Loucy (cell line): ENCODE measurements at regions not wholly inside any gene's neighbourhood (a gene's known extent, or its start where the extent isn't known, plus 50 kb on each side); places are given as distances from the start of the nearest gene placed in this dataset.

Experiments used
- H2AFZ ChIP-seq: fragments of 200-600 bp; sonication (generic); 2 replicates; pipeline ENCODE4 v1.6.0; 2016; ENCODE audit warnings: antibody characterized with exemption, mild to moderate bottlenecking, low read length, moderate library complexity
- H3F3A ChIP-seq: fragments of 200-600 bp; 2 replicates; pipeline ENCODE4 v1.6.0; 2016; ENCODE audit warnings: antibody characterized with exemption, low read depth, mild to moderate bottlenecking
- H3K27me3 ChIP-seq: fragments of 200-600 bp; sonication (generic); 2 replicates; pipeline ENCODE4 v1.6.1; 2014; ENCODE audit warnings: low read length, mild to moderate bottlenecking; ENCODE audit not compliant: insufficient read depth, poor library complexity, severe bottlenecking
- H3K36me3 ChIP-seq: fragments of 200-600 bp; sonication (generic); 2 replicates; pipeline ENCODE4 v1.6.1; 2016; ENCODE audit warnings: low read length; ENCODE audit not compliant: insufficient read depth
- H3K4me1 ChIP-seq: fragments of 200-600 bp; sonication (generic); 2 replicates; pipeline ENCODE4 v1.5.1; 2014; ENCODE audit warnings: low read length, mild to moderate bottlenecking; ENCODE audit not compliant: insufficient read depth, poor library complexity, severe bottlenecking
- H3K4me2 ChIP-seq: fragments of 200-600 bp; sonication (generic); 2 replicates; pipeline ENCODE4 v1.6.0; 2014; ENCODE audit warnings: antibody characterized with exemption, low read length, low read depth, mild to moderate bottlenecking; ENCODE audit not compliant: poor library complexity, severe bottlenecking
- H3K4me3 ChIP-seq: fragments of 200-600 bp; sonication (generic); 2 replicates; pipeline ENCODE4 v1.5.1; 2014; ENCODE audit warnings: low read length, mild to moderate bottlenecking, mixed read lengths; ENCODE audit not compliant: poor library complexity, severe bottlenecking
- H3K79me2 ChIP-seq: fragments of 200-600 bp; sonication (generic); 2 replicates; pipeline ENCODE4 v1.6.1; 2014; ENCODE audit warnings: low read length; ENCODE audit not compliant: insufficient read depth
- H3K9ac ChIP-seq: fragments of 200-600 bp; sonication (generic); 2 replicates; pipeline ENCODE4 v1.6.0; 2014; ENCODE audit warnings: mild to moderate bottlenecking, low read depth, low read length, moderate library complexity; ENCODE audit not compliant: poor library complexity, severe bottlenecking
- H3K9me2 ChIP-seq: fragments of 200-600 bp; sonication (generic); replicated peaks from 2 replicates; pipeline ENCODE4 v1.6.1; 2016; ENCODE audit warnings: low read depth, low read length, mixed read lengths
- H3K9me3 ChIP-seq: fragments of 200-600 bp; sonication (generic); 2 replicates; pipeline ENCODE4 v1.6.1; 2014; ENCODE audit warnings: mild to moderate bottlenecking, antibody characterized with exemption, low read length, low read depth; ENCODE audit not compliant: insufficient read depth
- H4K20me1 ChIP-seq: fragments of 200-600 bp; sonication (generic); 2 replicates; pipeline ENCODE4 v1.6.0; 2014; ENCODE audit warnings: antibody characterized with exemption, low read length, mild to moderate bottlenecking; ENCODE audit not compliant: insufficient read depth, poor library complexity, severe bottlenecking
- EZH2phosphoT487 ChIP-seq: fragments of 200-600 bp; IDR thresholded peaks from 2 replicates; pipeline ENCODE4 v1.6.1; 2018; ENCODE audit warnings: antibody characterized with exemption, mild to moderate bottlenecking, moderate library complexity, borderline replicate concordance
- TF ChIP-seq, protein P1 (sequence below): fragments of 200-600 bp; sonication (generic); conservative IDR thresholded peaks from 2 replicates; pipeline ENCODE4 v1.5.1; 2014; ENCODE audit warnings: mild to moderate bottlenecking, antibody characterized with exemption, low read length

DNA sequence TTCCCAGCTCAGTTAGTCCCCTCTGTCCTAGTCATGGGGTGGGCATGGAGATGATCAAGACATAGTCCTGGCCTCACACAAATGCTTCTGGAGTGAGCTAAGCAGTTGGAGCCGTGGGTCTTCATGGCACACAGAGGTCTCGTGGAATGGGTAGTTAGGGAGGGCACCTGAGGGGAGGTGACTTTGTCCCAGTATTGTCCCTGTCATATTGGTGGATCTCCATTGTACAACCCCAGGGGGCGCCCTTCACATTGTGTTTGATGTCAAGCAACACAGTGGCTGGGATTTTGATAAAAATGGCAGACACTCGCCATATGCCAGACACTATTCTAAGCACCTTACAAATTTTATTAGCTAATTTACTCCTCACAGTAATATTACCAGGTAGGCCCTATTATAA, 175.4 kb upstream of the LHX5 start:
- Histone ChIP-seq H3K27me3 (no peaks in the 10 kb centered on the region), H4K20me1 (no peaks in the 10 kb centered on the region), H3K9ac (no peak overlapping the region), H3F3A (no peaks in the 10 kb centered on the region), H3K79me2 (no peaks in the 10 kb centered on the region), H3K4me1 (no peaks in the 10 kb centered on the region), H3K9me3 (no peaks in the 10 kb centered on the region), H3K4me2 (no peak overlapping the region), H3K4me3 (no peak overlapping the region), H3K36me3 (no peaks in the 10 kb centered on the region), H3K9me2 (no peaks in the 10 kb centered on the region), H2AFZ (no peak overlapping the region)
- no peak for TF ChIP-seq EZH2phosphoT487
- TF ChIP-seq, protein P1, sequence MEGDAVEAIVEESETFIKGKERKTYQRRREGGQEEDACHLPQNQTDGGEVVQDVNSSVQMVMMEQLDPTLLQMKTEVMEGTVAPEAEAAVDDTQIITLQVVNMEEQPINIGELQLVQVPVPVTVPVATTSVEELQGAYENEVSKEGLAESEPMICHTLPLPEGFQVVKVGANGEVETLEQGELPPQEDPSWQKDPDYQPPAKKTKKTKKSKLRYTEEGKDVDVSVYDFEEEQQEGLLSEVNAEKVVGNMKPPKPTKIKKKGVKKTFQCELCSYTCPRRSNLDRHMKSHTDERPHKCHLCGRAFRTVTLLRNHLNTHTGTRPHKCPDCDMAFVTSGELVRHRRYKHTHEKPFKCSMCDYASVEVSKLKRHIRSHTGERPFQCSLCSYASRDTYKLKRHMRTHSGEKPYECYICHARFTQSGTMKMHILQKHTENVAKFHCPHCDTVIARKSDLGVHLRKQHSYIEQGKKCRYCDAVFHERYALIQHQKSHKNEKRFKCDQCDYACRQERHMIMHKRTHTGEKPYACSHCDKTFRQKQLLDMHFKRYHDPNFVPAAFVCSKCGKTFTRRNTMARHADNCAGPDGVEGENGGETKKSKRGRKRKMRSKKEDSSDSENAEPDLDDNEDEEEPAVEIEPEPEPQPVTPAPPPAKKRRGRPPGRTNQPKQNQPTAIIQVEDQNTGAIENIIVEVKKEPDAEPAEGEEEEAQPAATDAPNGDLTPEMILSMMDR: peak; percentile 39

DNA sequence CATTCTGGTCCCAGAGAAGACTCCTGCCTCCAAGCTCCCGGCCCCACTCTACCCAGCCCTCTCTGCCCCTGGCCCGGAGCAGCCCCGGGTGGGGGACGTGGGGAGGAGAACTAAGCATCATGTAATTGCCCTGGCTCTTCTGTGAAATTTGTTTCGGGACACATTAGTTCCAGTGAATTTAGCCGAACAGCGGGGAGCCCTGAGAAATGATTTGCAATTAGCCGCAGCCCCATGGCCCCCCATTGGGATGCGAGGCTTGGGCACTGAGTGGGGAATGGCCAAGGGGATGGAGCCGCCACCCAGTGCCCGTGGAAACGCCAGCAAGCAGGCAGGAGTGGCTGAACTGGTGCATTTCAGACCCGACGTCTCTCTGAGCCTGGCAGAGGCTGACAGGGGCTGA, 173.9 kb upstream of the LHX5 start:
- Histone ChIP-seq H4K20me1 (no peaks in the 10 kb centered on the region), H3K9me3 (no peaks in the 10 kb centered on the region), H3K9me2 (no peaks in the 10 kb centered on the region), H3K27me3 (no peaks in the 10 kb centered on the region), H3K79me2 (no peaks in the 10 kb centered on the region), H3K4me3 (no peak overlapping the region), H3K4me2 (no peak overlapping the region), H3K4me1 (no peaks in the 10 kb centered on the region), H3F3A (no peaks in the 10 kb centered on the region), H3K36me3 (no peaks in the 10 kb centered on the region), H3K9ac (no peak overlapping the region), H2AFZ (no peak overlapping the region)
- TF ChIP-seq EZH2phosphoT487: no peak
- TF ChIP-seq, protein P1: no peak

DNA sequence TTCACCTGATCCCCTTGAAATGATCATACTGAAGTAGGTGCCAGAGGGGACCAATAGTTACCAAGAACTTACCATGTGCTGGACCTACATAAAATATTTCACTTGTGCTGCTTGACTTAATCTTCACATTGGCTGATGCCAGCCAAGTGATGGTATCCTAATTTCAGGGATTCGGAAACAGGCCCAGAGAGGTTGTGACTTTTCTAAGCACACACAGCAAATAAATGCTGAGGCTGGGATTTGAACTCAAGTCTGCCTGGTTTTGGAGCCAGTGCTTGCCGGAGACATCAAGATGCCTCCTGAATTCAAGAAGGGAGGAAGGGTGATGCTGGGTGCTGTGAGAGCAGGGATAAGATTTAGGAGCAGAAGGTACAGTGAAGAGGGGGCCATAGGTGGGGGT, 173.5 kb upstream of the LHX5 start:
- no peak for TF ChIP-seq EZH2phosphoT487
- TF ChIP-seq, protein P1: no peak
- no peaks in the 10 kb centered on the region for H3K36me3 ChIP-seq

More for the DNA sequence above, 173.5 kb upstream of the LHX5 start:
- Histone ChIP-seq H3K4me1 (no peaks in the 10 kb centered on the region), H4K20me1 (no peaks in the 10 kb centered on the region), H3K27me3 (no peaks in the 10 kb centered on the region), H3K9me2 (no peaks in the 10 kb centered on the region), H2AFZ (no peak overlapping the region), H3K9me3 (no peaks in the 10 kb centered on the region), H3K4me3 (no peak overlapping the region), H3K4me2 (no peak overlapping the region), H3K79me2 (no peaks in the 10 kb centered on the region), H3K9ac (no peak overlapping the region), H3F3A (no peaks in the 10 kb centered on the region)
